Lower leg skin (tissue), 4 donors: ENCODE measurements at regions not wholly inside any gene's neighbourhood (a gene's known extent, or its start where the extent isn't known, plus 50 kb on each side); places are given as distances from the start of the nearest gene placed in this dataset.
"Not testable (repeated sequence)": the region's sequence is repeated elsewhere in the genome, so short reads cannot be mapped to it uniquely, and the experiment has no call there.

Source experiments
- DNase-seq, 2 donors: peaks; one replicate each; pipeline ENCODE4 v3.0.0-alpha.2; 2019; ENCODE audit warnings: low spot score in 2 of 2
- H3K4me3 ChIP-seq: fragments of 200-600 bp; sonication (generic); 2 replicates; pipeline ENCODE4 v1.5.1; 2017; ENCODE audit warnings: mild to moderate bottlenecking, low read depth; ENCODE audit not compliant: poor library complexity, severe bottlenecking
- POLR2A ChIP-seq, 2 donors: fragments of 450-650 bp; IDR thresholded peaks; one replicate each; pipeline ENCODE4 v1.6.1; 2016 to 2017; ENCODE audit warnings: antibody characterized with exemption in 2 of 2, mild to moderate bottlenecking in 1 of 2, moderate library complexity in 1 of 2
- WGBS, 2 donors: methylation state at CpG; one replicate each; pipeline ENCODE4 v1.1.5; 2018; 5-methylcytosine and 5-hydroxymethylcytosine counted together
- intact Hi-C: fragments of 100-400 bp; cut with DNase I; formaldehyde crosslinking; loops from one replicate; pipeline ENCODE4 v1.15.0; 2023; ENCODE audit warnings: low total_unique reads
- TF ChIP-seq, protein P1 (sequence below), 3 donors: fragments of 450-650 bp; IDR thresholded peaks; one replicate each; pipeline ENCODE4 v1.5.1; 2016; ENCODE audit warnings: antibody characterized with exemption in 3 of 3, mild to moderate bottlenecking in 3 of 3, moderate library complexity in 2 of 3

DNA sequence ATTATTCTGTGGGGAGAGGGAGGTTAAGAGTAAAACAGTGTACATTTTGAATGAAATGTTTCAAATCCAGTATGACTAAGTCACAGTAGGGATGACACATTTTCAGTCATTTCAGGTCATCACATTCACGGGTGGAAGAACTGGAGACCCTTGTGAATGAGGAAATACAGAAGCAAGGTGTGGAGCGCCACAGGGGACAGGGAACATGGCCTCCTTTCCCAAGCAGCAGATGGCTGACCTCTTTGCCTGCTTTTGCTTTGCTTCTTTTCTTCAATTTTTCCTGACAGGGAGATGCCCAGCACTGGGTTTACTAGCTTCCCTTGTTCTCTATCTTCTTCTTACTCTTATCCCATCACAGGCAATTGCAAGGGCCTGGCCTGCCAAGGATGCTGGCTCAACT is 278.9 kb upstream of the DLGAP1 start:
- TF ChIP-seq, protein P1, sequence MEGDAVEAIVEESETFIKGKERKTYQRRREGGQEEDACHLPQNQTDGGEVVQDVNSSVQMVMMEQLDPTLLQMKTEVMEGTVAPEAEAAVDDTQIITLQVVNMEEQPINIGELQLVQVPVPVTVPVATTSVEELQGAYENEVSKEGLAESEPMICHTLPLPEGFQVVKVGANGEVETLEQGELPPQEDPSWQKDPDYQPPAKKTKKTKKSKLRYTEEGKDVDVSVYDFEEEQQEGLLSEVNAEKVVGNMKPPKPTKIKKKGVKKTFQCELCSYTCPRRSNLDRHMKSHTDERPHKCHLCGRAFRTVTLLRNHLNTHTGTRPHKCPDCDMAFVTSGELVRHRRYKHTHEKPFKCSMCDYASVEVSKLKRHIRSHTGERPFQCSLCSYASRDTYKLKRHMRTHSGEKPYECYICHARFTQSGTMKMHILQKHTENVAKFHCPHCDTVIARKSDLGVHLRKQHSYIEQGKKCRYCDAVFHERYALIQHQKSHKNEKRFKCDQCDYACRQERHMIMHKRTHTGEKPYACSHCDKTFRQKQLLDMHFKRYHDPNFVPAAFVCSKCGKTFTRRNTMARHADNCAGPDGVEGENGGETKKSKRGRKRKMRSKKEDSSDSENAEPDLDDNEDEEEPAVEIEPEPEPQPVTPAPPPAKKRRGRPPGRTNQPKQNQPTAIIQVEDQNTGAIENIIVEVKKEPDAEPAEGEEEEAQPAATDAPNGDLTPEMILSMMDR (IDR thresholded peaks at IDR 0.05) = no peak
- no peak for TF ChIP-seq POLR2A (IDR thresholded peaks at IDR 0.05)
- WGBS, 2 donors = 80 to 81% methylated on average over 2 of the region's 2 CpGs
- intact Hi-C loops = no loop called here
- DNase-seq = no peak
- H3K4me3 ChIP-seq = no peak overlapping the region

DNA sequence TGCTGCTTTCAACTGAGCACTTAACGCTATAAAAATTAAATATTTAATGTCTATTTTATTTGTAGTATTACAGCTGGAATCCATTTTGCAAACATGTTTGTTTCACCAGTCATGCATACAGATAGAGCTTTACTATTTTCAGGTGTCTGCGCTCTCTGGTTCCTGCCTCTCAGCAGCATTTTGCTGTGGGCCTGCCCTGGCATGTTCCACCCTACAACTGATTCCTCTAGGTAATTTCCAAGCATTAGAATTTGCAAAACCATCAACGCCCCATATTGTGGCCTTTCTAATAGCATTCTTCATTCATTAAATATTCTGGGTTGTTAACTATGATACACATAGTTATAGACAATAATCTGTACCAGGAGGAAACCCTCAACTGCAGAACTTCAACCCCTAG is 266.4 kb upstream of the DLGAP1 start:
- 68 to 71% methylated on average over 3 of the region's 3 CpGs for WGBS, 2 donors
- no peak overlapping the region for H3K4me3 ChIP-seq
- DNase-seq = no peak
- intact Hi-C loops = no loop called here
- TF ChIP-seq POLR2A (IDR thresholded peaks at IDR 0.05) = no peak
- TF ChIP-seq, protein P1 (IDR thresholded peaks at IDR 0.05) = no peak

DNA sequence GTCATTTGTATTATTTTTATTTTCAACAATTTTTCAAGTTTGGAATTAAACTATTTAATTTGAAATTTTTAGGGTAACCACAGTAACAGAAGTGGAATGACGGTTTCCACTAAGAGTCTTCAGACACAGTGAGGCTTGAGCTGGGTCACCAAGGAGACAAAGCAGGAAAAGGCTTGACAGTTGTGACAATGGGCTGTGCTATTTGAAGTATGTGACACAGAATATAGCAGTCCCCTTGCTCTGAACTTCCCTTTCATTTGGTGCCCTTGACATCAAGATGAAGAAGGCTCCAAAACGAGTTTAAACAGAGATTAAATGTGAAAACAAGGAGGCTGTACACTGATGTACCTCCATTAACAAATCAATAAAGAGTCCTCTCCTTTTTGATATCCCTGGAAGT is 265.4 kb upstream of the DLGAP1 start:
- 61 to 63% methylated on average over 2 of the region's 2 CpGs for WGBS, 2 donors
- DNase-seq = no peak
- TF ChIP-seq, protein P1 (IDR thresholded peaks at IDR 0.05) = no peak
- TF ChIP-seq POLR2A (IDR thresholded peaks at IDR 0.05) = no peak
- intact Hi-C loops = no loop called here
- no peak overlapping the region for H3K4me3 ChIP-seq

DNA sequence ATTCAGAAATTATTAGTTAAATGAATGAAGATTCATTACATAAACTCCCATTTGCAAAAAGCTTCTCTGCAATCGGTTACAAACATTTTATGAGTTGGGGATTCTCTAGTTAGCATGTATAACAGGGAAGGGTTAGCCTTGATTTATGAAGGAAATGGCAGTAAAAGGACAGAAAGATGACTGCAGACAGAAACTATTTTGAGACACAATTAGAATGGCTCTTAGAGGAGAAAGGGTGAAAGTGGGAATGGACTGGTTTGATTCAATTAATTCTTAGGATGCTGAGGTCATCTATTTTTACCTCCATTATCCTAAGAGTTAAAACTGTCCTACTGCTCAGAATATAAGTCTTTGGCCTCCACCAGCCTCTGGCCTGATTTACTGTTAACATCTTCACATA is 250.8 kb upstream of the DLGAP1 start:
- intact Hi-C loops = no loop called here
- 50 to 58% methylated on average over 1 of the region's 1 CpG for WGBS, 2 donors
- DNase-seq = no peak
- H3K4me3 ChIP-seq = no peak overlapping the region
- TF ChIP-seq, protein P1 (IDR thresholded peaks at IDR 0.05) = no peak

DNA sequence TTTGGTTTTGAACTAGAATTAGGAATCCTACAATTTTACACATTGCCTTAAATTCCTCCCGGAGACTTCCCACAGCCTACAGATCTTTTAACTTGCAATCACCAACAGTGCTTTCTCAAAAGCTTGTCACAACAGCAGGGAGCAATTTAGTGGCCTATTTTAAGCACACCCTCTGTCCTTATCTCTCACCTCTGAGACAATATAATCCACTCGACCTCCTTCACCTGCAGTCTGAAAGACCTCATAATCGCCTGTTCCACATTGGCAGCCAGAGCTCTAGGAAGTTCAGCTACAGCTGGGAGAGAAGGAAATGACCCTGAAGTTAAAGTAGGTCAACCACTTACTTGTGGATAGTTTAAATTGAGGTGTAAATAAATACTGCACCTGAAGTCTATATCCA is 249.7 kb upstream of the DLGAP1 start:
- intact Hi-C loops = no loop called here
- DNase-seq = no peak
- TF ChIP-seq, protein P1 (IDR thresholded peaks at IDR 0.05) = no peak
- TF ChIP-seq POLR2A (IDR thresholded peaks at IDR 0.05) = no peak
- H3K4me3 ChIP-seq = no peak overlapping the region
- WGBS, 2 donors = 40 to 47% methylated on average over 3 of the region's 3 CpGs

DNA sequence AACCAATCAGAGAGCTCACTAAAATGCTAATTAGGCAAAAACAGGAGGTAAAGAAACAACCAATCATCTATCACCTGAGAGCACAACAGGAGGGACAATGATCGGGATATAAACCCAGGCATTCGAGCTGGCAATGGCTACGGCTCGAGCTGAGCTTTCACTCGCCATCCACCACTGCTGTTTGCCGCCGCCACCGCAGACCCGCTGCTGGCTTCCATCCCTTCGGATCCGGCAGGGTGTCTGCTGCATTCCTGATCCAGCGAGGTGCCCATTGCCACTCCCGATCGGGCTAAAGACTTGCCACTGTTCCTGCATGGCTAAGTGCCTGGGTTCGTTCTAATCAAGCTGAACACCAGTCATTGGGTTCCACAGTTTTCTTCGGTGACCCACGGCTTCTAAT is 236.7 kb upstream of the DLGAP1 start:
- intact Hi-C loops = no loop called here
- no peak for DNase-seq
- no peak for TF ChIP-seq POLR2A (IDR thresholded peaks at IDR 0.05)
- TF ChIP-seq, protein P1 (IDR thresholded peaks at IDR 0.05) = no peak
- H3K4me3 ChIP-seq = no peak overlapping the region
- 85 to 96% methylated on average over 17 of the region's 17 CpGs for WGBS, 2 donors

DNA sequence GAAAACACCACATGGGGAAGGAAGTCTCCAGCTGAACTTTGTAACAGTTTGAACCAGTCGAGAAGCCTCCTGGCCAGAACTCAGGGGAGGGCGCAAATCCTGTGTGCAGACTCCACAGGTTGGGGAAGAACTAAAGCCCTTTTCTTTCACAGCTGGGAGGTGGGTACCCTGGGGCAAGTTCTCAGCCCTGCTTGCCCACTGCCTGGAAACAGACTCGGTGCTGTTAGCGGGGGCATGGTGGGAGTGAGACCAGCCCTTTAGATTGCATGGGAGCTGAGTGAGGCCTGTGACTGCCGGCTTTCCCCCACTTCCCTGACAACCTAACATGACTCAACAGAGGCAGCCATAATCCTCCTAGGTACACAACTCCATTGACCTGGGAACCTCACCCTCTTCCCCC is 223.6 kb upstream of the DLGAP1 start:
- 77 to 87% methylated on average over 5 of the region's 5 CpGs for WGBS, 2 donors
- DNase-seq = peak in 1 of 2 donors; percentile 75
- H3K4me3 ChIP-seq, intact Hi-C loops: not testable (repeated sequence)
